Middle frontal gyrus (tissue), 1 donor: ENCODE measurements at regions not wholly inside any gene's neighbourhood (a gene's known extent, or its start where the extent isn't known, plus 50 kb on each side); places are given as distances from the start of the nearest gene placed in this dataset.
"Not testable (repeated sequence)": the region's sequence is repeated elsewhere in the genome, so short reads cannot be mapped to it uniquely, and the experiment has no call there.

Source experiments
- DNase-seq: peaks from one replicate; pipeline ENCODE4 v3.0.0-alpha.2; 2015; ENCODE audit warnings: low spot score; ENCODE audit errors: extremely low spot score

DNA sequence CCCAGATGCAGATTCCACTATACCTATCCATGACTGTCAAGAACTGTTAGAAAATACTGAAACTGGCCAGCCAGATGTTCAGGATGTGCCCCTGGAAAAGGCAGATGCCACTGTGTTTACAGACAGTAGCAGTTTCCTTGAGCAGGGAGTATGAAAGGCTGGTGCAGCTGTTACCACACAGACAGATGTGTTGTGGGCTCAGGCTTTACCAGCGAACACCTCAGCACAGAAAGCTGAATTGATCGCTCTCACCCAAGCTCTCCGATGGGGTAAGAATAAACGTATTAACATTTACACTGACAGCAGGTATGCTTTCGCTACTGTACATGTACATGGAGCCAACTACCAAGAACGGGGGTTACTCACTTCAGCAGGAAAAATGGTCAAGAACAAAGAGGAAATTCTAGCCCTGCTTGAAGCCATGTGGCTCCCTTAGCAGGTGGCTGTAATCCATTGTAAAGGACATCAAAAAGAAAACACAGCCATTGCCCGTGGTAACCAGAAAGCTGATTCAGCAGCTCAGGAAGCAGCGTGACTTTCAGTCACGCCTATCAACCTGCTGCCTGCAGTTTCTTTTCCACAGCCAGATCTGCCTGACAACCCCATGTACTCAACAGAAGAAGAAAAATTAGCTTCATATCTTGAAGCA is 459.7 kb upstream of the HTR1E start:
- no peak for DNase-seq

DNA sequence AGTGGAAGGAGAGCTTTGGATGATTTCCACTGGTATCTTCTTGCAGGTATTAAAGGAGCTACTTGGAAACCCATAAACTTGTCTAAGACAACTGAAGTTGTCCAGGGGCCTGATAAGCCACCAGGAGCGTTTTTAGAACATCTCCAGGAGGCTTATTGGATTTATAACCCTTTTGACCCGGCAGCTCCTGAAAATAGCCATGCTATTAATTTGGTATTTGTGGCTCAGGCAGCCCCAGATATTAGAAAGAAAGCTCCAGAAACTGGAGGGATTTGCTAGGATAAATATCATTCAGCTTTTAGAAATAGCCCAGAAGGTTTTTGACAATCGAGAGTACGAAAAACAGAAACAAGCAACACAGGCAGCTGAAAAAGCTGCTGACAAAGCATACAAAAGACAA is 461.0 kb upstream of the HTR1E start:
- no peak for DNase-seq

GRCh38 chr6:86474081-86474480 is 463.2 kb upstream of the HTR1E start:
- DNase-seq, result no peak

DNA sequence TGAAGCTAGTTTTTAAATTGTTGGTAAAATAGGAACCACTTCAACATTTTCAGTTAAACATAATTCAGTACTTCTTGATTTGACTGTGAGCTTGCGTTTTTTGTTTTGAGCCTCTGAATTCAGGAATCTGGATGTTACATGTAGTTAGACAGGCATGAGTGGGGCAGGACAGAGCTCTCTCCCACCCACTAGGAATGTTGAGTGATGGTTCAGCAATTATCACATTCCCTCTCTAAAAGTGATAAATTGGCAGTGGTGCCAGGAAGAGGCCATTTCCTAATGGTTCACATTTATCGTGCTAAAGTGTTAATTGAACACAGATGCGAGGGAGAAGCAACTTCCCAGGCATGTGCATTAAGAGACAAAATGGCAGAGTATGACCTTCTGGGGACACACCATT is 465.5 kb upstream of the HTR1E start:
- no peak for DNase-seq

DNA sequence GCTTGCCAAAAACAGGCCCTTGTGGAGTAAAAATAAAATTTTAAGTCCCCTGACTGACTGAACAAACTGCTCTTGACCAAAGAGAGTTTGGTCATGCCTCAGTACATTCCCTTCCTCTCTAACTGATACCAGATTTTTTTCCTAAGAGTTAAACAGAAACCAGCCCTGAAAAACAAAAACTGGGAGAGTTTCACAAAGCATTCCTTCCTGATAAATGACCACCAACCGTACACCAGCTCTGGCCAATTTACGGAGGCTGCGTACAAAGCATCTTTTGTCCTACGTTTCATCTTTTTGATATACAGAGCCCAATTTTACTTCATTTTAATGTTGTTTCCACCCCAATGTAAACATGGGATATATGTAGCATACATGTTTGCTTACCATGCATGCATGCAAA is 477.4 kb upstream of the HTR1E start:
- DNase-seq, result no peak

DNA sequence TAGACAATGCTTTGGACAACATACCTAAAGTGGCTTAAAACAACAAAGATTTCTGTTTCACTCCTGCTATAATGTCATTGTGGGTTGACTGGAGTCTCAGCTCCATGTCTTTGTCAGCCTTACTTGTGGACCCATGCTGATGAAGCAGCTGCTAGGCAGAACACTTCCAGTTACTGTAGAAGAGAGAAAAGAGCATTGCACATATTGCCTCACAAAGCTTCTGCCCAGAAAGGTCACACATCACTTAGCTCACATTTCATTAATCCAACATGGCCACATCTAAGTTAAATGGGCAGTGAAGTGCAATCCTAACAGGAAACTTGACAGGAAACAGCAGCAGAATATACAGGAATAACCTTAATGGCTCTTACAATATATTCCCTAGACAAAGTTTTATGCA is 480.5 kb upstream of the HTR1E start:
- DNase-seq, result no peak

- no peak for DNase-seq
Observed at GRCh38 chr6:86453232-86453631, 484.1 kb upstream of the HTR1E start.

DNA sequence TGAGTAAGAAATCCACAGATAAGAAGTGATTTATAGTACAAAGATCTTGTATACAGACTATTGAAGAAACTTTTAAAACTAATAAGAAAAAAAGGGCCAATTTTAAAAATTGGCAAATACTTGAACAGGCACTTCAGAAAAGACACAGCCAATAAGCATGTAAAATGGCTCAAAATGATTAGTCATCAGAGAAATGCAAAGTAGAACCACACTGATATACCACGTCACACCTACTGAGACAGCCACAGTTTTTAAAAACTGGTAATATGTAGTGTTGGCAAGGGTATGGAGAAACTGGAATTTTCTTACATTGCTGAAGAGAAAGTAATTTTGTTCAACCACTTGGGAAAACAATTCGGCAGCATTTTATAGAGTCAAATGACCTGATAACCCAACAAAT is 488.9 kb upstream of the HTR1E start:
- DNase-seq, result no peak

GRCh38 chr6:86440608-86441007 is 496.7 kb upstream of the HTR1E start:
- no peak for DNase-seq

- no peak for DNase-seq
Observed at GRCh38 chr6:86423571-86423970, 513.8 kb upstream of the HTR1E start.

- no peak for DNase-seq
Observed at GRCh38 chr6:86412057-86412456, 525.3 kb upstream of the HTR1E start.

GRCh38 chr6:86407128-86407527 is 530.2 kb upstream of the HTR1E start:
- DNase-seq, result no peak

DNA sequence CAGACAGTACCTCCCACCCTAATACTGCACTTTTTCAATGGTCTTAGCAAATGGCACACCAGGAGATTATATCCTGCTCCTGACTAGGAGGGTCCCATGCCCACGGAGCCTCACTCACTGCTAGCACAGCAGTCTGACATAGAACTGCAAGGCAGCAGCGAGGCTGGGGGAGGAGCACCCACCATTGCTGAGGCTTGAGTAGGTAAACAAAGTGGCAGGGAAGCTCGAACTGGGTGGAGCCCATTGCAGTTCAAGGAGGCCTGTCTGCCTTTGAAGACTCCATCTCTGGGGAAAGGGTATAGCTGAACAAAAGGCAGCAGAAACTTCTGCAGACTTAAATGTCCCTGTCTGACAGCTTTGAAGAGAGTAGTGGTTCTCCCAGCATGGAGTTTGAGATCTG is 544.5 kb upstream of the HTR1E start:
- DNase-seq, result not testable (repeated sequence)

- no peak for DNase-seq
Observed at GRCh38 chr6:86380571-86381125, 556.7 kb upstream of the HTR1E start.

DNA sequence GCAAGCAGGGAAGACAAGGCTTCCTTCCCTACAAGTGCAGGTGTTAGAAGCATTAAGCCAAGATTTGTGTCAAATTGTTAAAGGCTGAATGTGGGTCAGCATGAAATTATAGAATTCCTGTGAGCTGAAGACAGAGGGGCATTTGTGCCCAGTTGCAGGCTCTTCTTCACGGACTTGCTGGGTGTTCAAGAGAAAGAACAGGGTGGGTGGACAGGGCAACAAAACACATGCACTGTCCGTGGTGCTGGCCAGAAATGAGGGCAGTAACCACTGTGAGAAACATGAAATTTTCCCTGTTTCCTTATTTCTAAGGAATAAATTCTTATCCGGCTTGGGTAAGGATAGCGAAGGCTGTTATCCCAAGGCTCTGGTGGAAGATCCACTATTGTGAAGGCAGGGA is 579.5 kb upstream of the HTR1E start:
- no peak for DNase-seq

DNA sequence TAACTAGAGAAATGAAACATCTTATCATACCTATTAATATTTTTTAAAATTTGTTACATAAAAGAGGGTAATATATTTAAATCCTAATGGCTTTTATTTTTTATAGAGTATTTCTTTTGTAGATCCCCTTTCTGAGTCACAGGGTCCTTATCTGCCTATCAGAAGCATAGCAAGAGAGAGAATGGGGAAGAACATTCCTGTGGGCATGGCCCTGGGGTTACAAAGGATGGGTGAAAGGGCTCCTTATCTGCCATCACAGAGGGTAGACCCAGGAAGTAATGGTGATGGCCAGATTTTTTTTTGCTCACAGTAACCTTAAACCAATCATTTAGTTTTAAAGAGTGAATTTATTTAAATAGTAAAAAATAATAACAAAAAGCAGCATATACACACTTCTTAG is 582.1 kb upstream of the HTR1E start:
- no peak for DNase-seq

DNA sequence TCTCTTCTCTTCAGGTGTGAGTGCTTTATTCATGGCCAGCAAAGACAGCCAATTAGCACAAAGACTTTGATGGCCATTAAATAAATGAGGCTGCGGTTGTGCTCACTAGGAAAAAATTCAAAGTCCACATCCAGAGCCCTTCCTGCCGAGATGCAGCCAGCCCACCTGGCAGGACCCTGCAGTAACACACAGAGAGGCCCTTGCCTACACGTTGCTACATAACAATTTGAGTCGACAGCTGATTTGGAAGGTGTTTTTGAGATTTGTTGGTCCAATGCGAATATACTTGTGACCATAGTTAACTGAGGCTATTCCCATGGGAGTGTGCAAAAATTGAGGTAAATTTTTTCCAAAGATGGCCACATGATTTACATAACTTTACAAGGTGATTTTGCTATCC is 605.4 kb upstream of the HTR1E start:
- no peak for DNase-seq

DNA sequence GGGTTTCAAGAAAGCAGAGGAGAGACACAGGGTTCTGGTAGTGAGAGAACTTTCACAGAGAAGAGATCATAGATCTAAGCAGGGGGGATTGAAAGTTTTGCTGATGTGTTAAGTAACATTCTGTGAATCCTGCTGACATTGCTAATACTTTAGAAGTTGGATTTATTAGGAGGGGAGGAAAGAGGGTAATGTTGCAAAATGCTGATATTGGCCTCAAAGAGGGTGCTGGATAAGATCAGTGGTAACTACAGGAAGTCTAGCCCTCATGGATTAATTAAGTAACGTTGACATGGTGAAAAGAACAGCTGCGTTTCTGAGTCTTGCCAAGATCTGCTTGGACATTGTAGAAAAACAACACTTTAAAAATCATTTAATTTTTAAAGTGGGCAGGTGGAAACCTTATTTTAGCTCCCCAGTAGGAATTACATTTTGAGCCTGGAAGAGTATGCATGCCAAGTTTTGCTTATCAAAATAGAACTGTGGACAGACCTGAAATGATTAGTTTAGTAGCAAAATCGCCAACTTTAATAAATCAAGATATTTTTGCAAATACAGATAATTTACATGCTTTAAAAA is 606.0 kb upstream of the HTR1E start:
- no peak for DNase-seq

- DNase-seq, result no peak
Observed at GRCh38 chr6:86306210-86306609, 631.1 kb upstream of the HTR1E start.

GRCh38 chr6:86285876-86286275 is 643.2 kb upstream of the SYNCRIP start:
- no peak for DNase-seq

- DNase-seq, result not testable (repeated sequence)
Observed at GRCh38 chr6:86284809-86285480, 642.3 kb upstream of the SYNCRIP start.

DNA sequence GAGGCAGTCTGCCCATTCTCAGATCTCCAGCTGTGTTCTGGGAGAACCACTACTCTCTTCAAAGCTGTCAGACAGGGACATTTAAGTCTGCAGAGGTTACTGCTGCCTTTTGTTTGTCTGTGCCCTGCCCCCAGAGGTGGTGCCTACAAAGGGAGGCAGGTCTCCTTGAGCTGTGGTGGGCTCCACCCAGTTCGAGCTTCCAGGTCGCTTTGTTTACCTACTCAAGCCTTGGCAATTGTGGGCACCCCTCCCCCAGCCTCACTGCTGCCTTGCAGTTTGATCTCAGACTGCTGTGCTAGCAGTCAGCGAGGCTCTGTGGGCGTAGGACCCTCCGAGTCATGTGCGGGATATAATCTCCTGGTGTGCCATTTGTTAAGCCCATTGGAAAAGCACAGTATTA is 640.9 kb upstream of the SYNCRIP start:
- not testable (repeated sequence) for DNase-seq

GRCh38 chr6:86276056-86276455 is 633.4 kb upstream of the SYNCRIP start:
- DNase-seq, result no peak
